Right cardiac atrium (tissue), 5 donors: ENCODE measurements at regions not wholly inside any gene's neighbourhood (a gene's known extent, or its start where the extent isn't known, plus 50 kb on each side); places are given as distances from the start of the nearest gene placed in this dataset.
"Not testable (repeated sequence)": the region's sequence is repeated elsewhere in the genome, so short reads cannot be mapped to it uniquely, and the experiment has no call there.

Experiments used
- ATAC-seq, 2 donors: fragments of 200-7000 bp; cut with Tn5 transposase; one replicate each; pipeline versions ENCODE4 v1.8.0 to v1.9.1; 2020; ENCODE audit warnings: moderate library complexity in 2 of 2, mild to moderate bottlenecking in 1 of 2
- DNase-seq, 3 donors: peaks; one replicate each; pipeline ENCODE4 v3.0.0-alpha.2; 2020
- H3K27ac ChIP-seq: one replicate; pipeline ENCODE4 v1.5.1; 2013; ENCODE audit warnings: mild to moderate bottlenecking, low read length, control low read depth, moderate library complexity
- H3K27me3 ChIP-seq: one replicate; pipeline ENCODE4 v1.6.1; 2013; ENCODE audit not compliant: control insufficient read depth, insufficient read depth
- H3K4me1 ChIP-seq: one replicate; pipeline ENCODE4 v1.6.1; 2013; ENCODE audit warnings: low read length; ENCODE audit not compliant: control insufficient read depth, insufficient read depth
- H3K4me3 ChIP-seq: one replicate; pipeline ENCODE4 v1.5.1; 2013; ENCODE audit warnings: low read length, control low read depth
- H3K9me3 ChIP-seq: one replicate; pipeline ENCODE4 v1.6.1; 2013; ENCODE audit warnings: low read length; ENCODE audit not compliant: control insufficient read depth
- WGBS: extraction: QIAGEN DNeasy Blood & Tissue Kit; methylation state at CpG from one replicate; pipeline ENCODE4 v1.1.7; 2013; 5-methylcytosine and 5-hydroxymethylcytosine counted together
- intact Hi-C, 4 donors: fragments of 100-400 bp; cut with DNase I; formaldehyde crosslinking; loops; one replicate each; pipeline versions ENCODE4 v1.11.0 to v1.14.0; 2022 to 2023
- donor health status: healthy with polysubstance abuse.
- donor health status: DM: no; HTN: yes; CAD: no.
- donor health status: DM: no; HTN: no; CAD: no.
- donor health status: DM: no; HTN: yes; CAD: no; lungs with severe emphysema.
- donor health status: DM: yes; HTN: yes; CAD: no.

DNA sequence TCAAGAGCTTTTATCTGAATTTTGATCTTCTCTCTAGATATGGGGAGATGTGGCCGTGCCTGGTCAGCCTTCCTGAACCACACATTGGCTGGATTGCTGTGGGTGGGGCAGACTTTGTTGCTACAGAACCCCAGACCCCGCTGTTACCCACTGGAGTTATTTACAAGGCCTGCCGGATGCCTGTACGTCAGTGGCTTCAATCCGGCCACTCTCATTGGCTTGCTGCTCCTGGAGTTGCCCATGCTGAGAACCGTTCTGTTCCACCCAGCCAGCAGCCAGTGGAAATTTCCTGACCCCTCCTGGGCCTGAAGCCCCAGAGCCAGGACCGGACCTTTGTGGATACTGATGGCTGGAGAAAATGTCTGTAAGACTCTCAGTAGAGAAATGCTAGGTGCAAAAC lies 101.9 kb downstream of the TFAP2C start:
- ATAC-seq = no peak

DNA sequence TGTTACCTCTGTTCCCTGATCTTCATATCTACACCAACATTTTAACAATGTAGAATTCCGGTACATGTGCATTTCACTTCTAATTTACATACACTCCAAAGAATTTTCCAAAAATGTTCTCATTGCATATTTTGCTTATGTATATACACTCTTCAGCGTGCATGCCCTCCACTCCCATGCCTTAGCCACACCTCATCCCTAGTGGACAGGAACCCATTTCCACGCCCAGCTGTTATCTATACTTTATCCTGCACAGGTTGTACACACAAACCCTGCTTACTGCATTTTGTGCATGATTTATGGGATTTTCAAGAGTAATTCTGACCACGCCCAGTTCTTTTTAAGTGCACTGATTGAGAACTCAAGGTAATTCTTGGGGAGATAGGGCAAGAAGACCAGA lies 102.4 kb downstream of the TFAP2C start:
- 86% methylated on average over 4 of the region's 4 CpGs for WGBS
- intact Hi-C loops = no loop called here

More for the DNA sequence above, 101.9 kb downstream of the TFAP2C start:
- Histone ChIP-seq H3K9me3 (no peaks in the 10 kb centered on the region), H3K4me3 (no peak overlapping the region), H3K27me3 (no peaks in the 10 kb centered on the region), H3K4me1 (no peaks in the 10 kb centered on the region), H3K27ac (no peak overlapping the region)
- no peak for DNase-seq
- intact Hi-C loops = no loop called here
- 49% methylated on average over 7 of the region's 7 CpGs for WGBS

DNA sequence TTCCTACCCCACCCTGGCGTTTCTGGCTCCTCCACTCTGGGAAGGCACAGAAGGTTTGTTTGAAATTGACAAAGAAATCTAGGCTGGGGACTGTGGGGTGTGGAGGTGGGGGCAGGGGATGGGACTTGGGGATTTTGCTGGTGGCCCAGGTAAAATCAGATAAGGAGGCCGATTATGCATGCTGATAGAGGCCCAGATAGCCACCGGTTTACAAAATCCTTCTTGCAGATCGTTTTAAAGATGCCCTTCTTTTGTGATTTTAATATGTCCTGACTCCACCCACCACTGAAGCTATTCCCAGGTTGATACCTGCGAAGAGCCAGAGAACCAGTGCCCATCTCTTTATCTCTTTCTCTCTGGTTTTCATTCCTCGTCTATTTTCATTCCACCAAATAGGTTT lies 104.9 kb downstream of the TFAP2C start:
- DNase-seq (no peak), ATAC-seq (no peak)
- H3K27me3 ChIP-seq = no peaks in the 10 kb centered on the region
- intact Hi-C loops = no loop called here
- 18% methylated on average over 6 of the region's 6 CpGs for WGBS
- no peak overlapping the region for H3K4me3 ChIP-seq
- H3K9me3 ChIP-seq = no peaks in the 10 kb centered on the region
- no peak overlapping the region for H3K27ac ChIP-seq
- no peaks in the 10 kb centered on the region for H3K4me1 ChIP-seq

More for the DNA sequence above, 102.4 kb downstream of the TFAP2C start:
- ATAC-seq (no peak), DNase-seq (no peak)
- no peaks in the 10 kb centered on the region for H3K27me3 ChIP-seq
- no peak overlapping the region for H3K4me3 ChIP-seq
- H3K4me1 ChIP-seq = no peaks in the 10 kb centered on the region
- no peak overlapping the region for H3K27ac ChIP-seq
- no peaks in the 10 kb centered on the region for H3K9me3 ChIP-seq

- no peaks in the 10 kb centered on the region for H3K4me1 ChIP-seq
- no peak overlapping the region for H3K27ac ChIP-seq
- no peak overlapping the region for H3K4me3 ChIP-seq
- DNase-seq (no peak), ATAC-seq (no peak)
- intact Hi-C loops = no loop called here
- 19% methylated on average over 15 of the region's 15 CpGs for WGBS
- H3K9me3 ChIP-seq = no peaks in the 10 kb centered on the region
- H3K27me3 ChIP-seq = no peaks in the 10 kb centered on the region
Observed at GRCh38 chr20:56735084-56735642, 106.1 kb downstream of the TFAP2C start.

DNA sequence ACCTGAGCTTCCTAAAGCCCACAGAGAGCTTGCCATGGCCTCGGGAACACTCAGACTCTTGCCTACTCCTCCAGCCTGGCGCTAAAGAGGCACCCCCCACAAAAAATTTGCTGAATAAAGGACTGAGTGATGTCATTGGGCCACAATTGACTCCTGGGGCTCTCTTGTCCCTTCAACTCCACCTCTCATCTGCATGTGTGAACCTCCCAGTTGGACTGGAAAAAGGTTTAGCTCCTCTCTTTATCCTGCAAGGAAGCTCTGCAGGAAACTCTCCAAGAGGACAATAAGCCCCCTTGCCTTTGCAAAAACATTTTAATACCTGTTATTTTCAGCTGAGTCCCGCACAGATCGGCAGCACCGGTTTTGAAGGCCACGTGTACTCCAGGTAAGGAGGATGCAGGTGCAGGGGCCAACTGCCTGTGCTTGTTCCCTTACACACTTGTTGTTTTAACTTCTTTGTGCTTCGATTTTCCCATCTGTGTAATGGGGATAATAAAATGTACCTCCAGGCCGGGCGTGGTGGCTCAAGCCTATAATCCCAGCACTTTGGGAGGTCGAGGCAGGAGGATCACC lies 107.3 kb downstream of the TFAP2C start:
- Histone ChIP-seq H3K4me1 (no peaks in the 10 kb centered on the region), H3K27me3 (no peaks in the 10 kb centered on the region), H3K27ac (no peak overlapping the region), H3K4me3 (no peak overlapping the region), H3K9me3 (peaks cover 2% of the 10 kb centered on the region)
- intact Hi-C loops = no loop called here
- DNase-seq (no peak), ATAC-seq (no peak)
- WGBS = 12% methylated on average over 10 of the region's 10 CpGs

DNA sequence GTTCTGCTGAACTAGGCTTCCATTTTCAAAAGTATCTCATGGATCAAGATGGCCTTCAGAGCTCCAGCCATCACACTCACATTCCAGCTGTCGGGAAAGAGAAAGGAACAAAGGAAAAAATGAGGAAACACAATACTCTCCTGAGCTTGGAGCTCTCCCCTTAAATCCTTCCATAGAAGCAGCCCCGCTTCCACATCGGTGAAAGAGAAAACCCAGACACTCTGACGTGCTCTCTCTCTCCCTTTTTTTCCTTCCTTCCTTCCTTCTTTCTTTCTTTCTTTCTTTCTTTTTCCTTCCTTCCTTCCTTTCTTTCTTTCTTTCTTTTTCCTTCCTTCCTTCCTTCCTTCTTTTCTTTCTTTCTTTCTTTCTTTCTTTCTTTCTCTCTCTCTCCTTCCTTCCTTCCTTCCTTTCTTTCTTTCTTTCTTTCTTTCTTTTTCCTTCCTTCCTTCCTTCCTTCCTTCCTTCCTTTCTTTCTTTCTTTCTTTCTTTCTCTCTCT lies 115.3 kb downstream of the TFAP2C start:
- H3K27ac ChIP-seq, H3K9me3 ChIP-seq, H3K27me3 ChIP-seq, intact Hi-C loops, H3K4me3 ChIP-seq, ATAC-seq, DNase-seq, H3K4me1 ChIP-seq: not testable (repeated sequence)
- WGBS = 87% methylated on average over 4 of the region's 4 CpGs

DNA sequence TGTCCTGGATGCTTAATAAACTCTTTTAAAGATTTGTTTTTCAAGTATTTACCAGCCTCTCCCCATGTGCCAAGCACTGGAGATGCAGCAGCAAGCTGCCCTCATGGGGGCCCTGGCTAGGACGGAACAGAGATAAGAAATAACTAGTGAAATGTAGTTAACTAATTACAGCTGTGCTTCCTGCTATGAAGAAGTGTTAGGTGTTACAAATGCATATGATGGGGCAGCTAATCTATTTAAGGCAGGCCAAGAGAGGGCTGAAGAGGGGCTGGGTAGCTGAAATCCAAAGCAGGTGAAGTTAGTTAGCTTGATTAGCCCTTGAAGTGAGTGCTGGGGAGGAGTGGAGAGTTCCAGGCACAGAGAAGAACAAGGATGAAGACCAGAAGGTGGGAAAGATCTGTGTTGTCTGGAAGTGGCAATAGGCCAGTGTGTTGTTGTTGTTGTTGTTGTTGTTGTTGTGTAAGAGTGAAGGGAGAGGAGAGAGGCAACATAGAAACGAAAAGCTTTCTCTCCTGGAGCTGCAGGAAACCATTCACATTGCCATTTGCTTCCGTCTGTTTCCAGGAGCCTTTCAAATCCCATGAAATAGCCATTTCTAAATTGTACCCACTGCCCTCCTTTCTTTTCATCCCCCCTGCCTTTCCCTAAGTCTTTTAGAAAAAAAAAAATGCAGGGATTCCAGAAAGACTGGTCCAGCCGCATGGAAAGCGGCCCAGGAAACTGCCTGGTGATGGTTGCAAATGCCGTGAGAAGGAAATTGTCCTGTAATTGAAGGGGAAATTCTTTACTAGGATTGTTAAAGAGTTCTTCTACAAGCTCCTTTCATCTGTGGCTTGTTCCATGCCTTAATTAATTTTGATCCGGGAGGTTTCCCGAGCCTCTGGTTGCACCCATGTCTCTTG lies 119.6 kb downstream of the TFAP2C start:
- no peaks in the 10 kb centered on the region for H3K27me3 ChIP-seq
- WGBS = 43% methylated on average over 8 of the region's 8 CpGs
- no peaks in the 10 kb centered on the region for H3K4me1 ChIP-seq
- ATAC-seq = no peak
- no peak overlapping the region for H3K27ac ChIP-seq
- intact Hi-C loops = no loop called here
- DNase-seq = no peak
- H3K4me3 ChIP-seq = no peak overlapping the region
- H3K9me3 ChIP-seq = no peaks in the 10 kb centered on the region

DNA sequence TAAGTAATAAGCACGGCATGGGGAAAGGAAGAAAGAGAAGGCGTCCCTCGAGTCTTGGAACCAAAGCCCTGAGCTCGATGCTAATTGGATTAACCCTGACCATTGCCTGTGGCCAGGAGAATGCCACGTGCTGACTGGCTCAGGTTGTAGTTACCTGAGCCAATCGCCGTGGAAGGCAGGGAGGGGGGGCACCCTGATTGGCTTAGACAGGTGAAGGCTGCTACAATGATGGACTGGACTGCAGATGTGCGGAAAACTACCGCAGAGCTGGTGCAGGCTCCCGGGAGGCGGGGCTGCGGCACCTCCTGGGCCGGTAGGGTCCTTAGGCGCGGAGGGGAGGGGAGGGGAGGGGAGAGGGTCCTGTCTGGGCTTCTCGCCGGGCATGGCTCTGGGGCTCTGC lies 121.3 kb downstream of the TFAP2C start:
- 20% methylated on average over 17 of the region's 17 CpGs for WGBS

DNA sequence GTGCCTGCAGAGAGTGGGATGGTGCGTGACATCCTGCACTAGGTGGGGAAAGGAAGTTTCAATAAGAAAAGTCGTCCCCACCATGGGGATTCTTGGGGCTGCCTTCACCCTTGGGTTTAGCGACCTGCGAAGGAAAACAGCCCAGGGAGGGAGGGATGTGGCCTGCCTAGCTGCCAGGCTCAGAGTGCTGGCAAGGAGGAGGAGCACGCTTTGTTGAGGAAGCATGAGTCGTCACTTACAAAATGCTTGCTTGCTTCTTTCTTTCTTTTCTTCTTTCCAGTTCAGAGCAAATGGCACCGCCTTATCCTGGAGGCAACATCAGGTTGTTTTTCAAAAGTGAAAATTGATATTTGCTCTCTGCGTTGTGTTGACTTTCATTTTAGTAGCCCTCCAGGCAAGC lies 123.2 kb downstream of the TFAP2C start:
- Histone ChIP-seq H3K4me1 (no peaks in the 10 kb centered on the region), H3K9me3 (no peaks in the 10 kb centered on the region), H3K27ac (no peak overlapping the region), H3K27me3 (peaks cover 4% of the 10 kb centered on the region), H3K4me3 (no peak overlapping the region)
- WGBS = 45% methylated on average over 8 of the region's 8 CpGs
- intact Hi-C loops = no loop called here
- ATAC-seq (no peak), DNase-seq (no peak)

More for the DNA sequence above, 121.3 kb downstream of the TFAP2C start:
- Histone ChIP-seq H3K27me3 (peaks cover 4% of the 10 kb centered on the region), H3K4me3 (no peak overlapping the region), H3K27ac (no peak overlapping the region), H3K4me1 (no peaks in the 10 kb centered on the region), H3K9me3 (no peaks in the 10 kb centered on the region)
- intact Hi-C loops = no loop called here
- DNase-seq (peak in 1 of 3 donors; percentile 43), ATAC-seq (peak in 1 of 2 donors; percentile 24)

GRCh38 chr20:56755201-56755600 lies 126.1 kb downstream of the TFAP2C start:
- 78% methylated on average over 3 of the region's 3 CpGs for WGBS

DNA sequence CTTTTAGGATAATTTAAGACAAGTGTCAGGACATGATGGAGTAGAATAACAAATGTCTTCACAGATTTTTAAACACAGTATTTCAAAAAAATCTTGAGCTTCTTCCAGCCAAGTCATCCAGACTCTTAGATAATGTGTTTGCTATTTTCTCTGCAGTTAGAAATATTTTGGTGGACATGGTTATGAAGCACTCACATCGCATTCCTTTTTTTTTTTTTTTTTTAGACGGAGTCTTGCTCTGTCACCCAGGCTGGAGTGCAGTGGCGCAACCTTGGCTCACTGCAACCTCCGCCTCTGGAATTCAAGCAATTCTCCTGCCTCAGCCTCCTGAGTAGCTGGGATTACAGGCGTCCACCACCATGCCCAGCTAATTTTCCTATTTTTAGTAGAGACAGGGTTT lies 127.6 kb downstream of the TFAP2C start:
- ATAC-seq, DNase-seq, H3K9me3 ChIP-seq, H3K27me3 ChIP-seq, H3K4me3 ChIP-seq, H3K27ac ChIP-seq, intact Hi-C loops, H3K4me1 ChIP-seq: not testable (repeated sequence)
- 78% methylated on average over 5 of the region's 5 CpGs for WGBS

More at GRCh38 chr20:56755201-56755600, 126.1 kb downstream of the TFAP2C start:
- Histone ChIP-seq H3K9me3 (peaks cover 3% of the 10 kb centered on the region), H3K27ac (no peak overlapping the region), H3K27me3 (peaks cover 4% of the 10 kb centered on the region), H3K4me1 (no peaks in the 10 kb centered on the region), H3K4me3 (no peak overlapping the region)
- intact Hi-C loops = no loop called here
- no peak for ATAC-seq
- DNase-seq = no peak
